ENCODE measurements at regions not wholly inside any gene's neighbourhood (a gene's known extent, or its start where the extent isn't known, plus 50 kb on each side); places are given as distances from the start of the nearest gene placed in this dataset.

DNA sequence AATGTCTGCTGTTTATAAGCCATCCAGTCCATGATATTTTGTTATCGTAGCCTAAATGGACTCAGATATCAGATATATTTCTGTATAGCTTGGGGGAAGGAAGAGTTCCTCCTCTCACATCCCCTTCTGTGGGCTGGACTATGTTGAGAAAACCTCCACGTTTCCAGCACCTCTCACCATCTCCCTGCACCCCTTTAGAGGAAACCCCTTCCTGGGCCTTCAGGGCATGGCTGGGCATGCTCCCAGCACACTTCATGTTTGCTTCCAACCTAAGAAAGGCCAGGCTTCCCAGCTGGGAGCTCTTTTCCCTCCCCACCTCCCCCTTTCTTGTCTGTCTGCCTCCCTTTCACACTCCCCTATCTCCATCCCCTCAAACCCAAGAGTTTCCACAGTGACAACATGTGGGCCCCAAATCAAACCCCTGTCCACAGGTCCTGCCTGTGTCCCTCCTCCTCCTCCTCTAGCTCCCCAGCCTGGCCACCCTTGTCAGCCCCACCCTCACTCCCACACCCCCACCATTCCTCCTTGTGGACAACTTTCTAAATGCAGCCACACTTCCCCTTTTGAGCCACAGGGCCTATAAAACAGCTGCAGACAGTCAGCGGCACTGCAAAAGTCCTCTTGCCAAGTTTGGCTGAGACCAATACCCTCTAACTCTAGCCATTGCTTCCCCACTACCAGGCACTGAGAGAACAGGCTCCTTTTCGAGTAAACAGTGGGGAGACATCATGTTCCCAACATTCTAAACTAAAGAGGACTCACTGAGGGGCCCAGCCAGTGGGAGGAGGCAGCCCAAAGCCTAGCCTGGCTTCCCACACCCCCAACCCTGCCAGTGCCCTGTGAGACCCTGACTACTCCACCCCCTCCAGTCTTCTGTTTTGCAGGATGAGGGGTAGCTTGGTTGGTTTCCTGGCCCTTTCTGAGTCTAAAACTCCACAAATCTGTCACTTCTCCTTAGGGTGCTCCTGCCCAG, 120.5 kb downstream of the ZFP36L2 start:
- no peak for DNase-seq

DNA sequence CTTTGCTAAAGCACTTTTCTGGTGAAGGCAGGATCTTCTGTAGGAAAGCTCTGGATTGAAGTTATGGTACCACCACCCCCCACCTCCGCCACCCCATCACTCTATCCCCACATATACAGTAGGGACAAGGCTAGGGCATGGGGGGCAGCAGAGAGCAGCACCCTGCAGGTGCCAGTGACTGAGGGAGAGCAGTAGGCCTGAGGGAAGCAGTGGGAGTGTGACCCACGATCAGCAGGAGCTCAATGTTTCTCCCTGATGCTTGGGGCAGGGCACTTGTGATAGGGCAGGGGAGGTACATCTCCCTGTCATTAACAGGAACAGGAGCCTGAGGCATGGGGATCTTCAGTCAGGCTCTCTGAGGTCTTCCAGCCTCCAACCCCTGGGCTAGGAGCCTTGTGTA, 121.6 kb downstream of the ZFP36L2 start:
- no peak for DNase-seq

DNA sequence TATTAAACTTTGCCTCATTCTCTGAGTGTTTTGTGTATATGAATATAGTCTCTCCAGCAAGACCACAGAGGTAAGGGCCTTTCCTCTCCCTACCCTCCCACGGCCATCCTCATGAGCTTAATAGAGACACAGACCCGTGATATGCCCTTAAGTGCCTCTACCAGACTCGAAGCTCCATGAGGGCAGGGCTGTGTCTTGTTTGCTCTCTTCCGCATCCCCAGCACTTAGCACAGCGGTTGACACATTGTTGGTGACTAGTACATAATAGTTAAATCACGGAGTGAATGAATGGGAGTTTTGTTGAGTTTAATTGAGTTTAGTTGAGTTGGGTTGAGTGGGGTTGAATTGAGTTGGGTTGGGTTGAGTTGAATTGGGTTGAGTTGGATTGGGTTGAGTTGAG, 122.3 kb downstream of the ZFP36L2 start:
- DNase-seq, result no peak

DNA sequence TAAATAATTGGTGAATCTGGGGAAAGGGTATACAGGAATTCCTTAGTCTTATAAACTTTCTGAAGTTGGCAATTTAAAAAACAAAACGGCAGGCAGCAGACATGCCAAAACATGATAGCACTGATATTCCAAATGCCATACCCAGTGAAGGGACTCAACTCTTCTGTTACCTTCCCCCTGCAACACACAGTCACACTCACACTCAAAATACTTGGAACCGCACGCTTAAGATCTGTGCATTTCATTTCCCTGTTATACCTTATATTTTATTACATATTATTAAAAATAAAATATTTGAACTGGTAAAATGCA, 123.4 kb downstream of the ZFP36L2 start:
- DNase-seq, result no peak

DNA sequence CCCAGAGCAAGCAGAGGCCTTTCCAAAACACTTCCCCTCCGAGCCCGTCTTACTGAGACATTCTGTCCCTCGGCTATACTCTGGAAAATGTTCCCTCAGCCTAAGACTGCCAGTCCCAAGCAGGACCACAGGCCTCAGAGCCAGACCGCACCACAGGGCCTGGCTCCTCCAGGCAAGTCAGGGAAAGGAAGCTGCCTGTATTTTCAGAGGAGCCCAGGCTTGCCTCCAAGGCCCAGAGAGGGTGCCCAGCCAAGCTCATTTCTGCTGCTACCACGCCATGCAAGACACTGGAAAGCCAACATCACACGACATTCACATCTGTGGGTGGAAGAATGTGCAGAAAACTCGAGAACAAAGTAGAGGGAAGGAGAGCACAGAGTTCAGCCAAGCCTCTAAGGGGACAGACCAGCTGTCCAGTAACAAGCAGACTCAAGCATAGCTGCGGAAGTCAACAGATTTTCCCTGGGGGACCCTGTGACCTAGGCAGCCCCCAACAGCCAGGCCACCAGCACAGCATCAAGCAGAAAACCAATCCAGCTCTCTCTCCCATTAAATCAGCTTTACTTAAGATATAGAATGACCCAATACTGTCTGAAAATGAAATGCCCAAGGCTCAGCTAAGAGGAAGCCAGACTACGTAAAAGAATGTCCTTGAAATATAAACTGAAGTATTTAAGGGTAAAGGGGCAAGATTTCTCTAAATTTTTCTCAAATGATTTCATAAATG, 123.9 kb downstream of the ZFP36L2 start:
- no peak for DNase-seq

DNA sequence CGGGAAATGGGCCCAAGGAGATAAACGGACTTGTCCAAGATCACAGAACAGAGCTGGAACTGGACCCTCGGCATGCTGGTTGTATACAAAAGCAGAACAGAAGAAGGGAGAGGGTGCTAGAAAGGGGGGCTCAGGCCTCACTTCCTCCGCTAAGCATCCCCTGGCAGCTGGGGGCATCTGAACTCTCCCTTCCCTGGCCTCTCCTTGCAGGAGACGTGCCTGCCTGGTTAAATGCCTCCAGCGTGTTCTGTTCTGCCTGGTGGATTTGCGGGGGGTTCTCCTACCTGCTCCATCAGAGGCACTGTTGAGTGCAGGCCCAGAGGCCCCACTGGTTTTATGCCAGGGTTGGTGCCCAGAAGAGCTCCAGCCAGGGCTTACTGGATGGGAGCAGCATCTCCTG, 124.7 kb downstream of the ZFP36L2 start:
- DNase-seq, result no peak

DNA sequence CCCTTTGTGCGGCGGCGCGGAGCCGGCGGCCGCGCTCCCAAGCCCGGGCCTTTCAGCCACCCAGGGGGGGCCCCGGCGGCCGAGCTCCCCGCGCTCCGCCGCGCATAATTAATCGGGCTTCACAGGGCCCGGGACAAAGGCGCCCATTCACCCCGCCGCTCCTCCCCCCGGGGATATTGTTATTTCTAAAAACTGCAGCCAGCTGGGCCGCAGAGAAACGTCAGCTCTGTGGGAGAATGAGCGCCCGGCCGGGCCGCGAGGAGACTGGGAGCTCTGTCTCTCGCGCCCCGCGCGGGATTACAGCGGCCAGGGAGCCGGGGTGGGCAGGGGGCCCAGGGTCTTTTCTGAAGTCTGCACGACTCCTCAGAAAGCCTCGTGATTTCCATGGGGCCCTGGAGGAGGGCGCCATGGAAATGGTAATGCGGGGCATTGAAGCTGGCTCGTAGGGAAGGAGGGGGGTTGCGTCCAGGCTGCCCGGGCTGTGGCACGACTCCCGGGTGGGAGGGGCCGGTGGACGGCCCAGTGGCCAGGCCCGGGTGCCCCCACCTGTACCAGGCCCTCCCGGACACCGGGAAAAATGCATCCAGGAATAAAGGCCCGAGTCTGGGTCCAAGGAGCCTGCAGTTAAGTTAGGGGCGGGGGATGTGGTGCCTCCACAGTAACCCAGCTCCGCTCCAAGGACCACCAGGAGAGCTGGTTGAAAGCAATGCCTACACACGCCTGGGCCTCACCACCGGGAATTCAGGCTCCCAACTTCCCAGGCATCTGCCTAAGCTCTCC, 125.3 kb downstream of the ZFP36L2 start:
- DNase-seq, result peak; percentile 10

DNA sequence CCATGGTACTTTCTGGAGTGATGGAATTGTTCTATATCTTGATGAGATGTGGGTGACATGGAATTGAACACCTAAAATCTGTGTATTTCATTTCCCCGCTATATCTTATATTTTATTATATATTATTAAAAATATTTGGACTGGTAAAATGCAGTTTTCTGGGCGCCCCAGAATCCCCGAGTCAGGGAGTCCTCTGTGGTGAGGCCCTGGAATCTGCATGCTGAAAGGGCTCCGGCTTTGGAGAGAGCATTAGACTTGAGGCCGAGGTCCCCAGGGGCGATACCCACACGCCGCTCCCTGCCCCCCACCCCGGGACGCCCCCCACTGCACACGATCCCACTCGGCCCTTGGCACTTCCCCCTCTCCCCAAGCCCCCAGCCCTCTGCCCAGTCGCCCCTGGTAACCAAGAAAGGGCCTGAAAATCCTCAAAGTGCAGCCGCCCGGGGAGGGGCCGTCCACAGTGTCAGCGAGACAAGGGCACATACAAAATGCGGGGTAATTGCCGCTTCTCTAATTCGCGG, 126.0 kb downstream of the ZFP36L2 start:
- no peak for DNase-seq

DNA sequence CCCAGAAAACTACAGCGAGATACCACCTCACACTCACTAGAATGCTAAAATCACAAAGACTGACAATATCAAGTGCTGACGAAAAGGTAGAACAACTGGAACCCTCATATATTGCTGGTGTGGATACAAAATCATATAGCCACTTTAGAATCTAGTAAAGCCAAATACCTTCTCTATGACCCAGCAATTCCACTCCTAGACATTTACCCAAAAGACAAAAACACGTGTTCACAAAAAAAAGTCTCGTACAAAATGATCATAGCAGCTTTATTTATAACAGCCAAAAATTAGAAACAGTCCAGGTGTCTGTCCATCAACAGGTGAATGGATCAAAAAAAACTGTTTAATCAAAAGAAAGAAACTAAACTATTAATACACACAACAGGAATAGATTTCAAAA, 126.6 kb downstream of the ZFP36L2 start:
- DNase-seq, result no peak

DNA sequence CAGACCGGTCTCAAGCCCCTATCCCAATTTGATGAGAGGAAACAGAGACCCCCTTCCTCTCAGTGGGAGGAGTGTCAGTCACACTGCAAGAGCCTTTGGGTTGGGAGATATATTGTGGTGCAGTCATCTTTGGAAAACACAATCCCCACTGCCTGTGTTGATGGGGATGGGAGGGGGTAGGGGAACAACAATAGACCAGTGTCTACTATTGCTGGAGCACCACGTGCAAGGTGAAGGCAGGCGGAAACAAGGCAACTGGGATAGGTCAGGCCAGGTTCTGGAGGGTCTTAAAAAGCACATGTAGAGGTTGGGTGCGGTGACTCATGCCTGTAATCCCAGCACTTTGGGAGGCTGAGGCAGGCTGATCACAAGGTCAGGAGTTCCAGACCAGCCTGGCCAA, 127.9 kb downstream of the ZFP36L2 start:
- no peak for DNase-seq

DNA sequence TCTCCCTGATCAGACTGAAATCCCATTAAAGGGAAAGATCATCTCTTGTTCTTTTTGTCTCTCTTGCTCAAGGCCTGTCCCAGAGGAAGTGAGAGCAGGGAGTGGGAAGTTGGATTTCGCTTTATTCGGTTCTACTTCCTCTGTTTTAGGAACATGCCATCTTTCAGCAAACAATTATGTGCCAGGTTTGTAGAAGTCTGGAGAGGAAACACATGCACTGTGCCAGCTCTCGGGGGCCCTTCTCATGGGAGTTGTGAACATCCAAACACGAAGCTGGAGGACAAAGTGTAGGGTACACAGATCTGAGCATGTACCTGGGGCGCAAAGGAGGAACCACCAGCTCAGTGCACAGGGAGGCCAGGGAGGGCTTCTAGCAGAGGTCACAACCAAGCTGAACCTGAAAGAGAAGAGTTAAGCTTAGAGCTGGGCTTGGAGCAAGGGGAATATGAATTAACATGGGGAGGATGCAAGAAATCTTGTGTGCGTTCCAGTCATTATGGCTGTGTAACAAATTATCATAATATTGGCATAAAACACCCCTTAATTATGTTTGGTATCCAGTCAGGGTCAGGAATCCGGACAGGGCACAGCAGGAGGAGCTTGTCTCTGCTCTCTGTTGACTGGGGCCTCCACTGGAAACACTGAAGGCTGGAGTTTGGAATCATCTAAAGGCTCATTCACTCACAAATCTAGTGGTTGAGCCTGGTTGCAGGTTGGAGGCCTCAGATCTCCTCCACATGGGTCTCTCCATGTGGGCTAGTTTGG, 128.6 kb downstream of the ZFP36L2 start:
- DNase-seq, result no peak

DNA sequence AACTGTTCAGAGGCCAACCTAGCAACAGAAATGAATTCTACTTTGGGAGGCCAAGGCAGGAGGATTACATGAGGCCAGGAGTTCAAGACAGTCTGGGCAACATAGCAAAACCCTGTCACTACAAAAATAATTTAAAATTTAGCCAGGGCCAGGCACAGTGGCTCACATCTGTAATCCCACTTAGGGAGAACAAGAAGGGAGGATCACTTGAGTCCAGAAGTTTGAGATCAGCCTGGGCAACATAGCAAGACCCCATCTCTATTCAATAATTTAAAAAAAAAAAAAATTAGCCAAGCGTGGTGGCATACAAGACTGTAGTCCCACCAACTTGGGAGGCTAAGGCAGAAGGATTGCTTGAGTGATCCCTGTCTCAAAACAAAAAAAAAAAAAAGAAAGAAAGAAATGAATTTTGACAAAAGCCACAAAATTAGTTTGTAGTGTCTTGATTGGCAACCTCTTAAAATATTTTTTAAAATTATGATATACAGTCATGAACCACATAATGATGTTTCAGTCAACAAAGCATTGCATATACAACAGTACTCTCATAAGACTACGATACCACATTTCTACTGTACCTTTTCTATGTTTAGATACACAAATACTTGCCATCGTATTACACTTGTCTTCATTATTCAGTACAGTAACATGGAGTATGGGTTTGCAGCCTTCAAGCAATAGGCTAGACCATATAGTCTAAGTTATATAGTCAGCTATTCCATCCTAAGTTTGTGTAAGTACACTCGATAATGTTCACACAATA, 130.7 kb downstream of the ZFP36L2 start:
- no peak for DNase-seq

DNA sequence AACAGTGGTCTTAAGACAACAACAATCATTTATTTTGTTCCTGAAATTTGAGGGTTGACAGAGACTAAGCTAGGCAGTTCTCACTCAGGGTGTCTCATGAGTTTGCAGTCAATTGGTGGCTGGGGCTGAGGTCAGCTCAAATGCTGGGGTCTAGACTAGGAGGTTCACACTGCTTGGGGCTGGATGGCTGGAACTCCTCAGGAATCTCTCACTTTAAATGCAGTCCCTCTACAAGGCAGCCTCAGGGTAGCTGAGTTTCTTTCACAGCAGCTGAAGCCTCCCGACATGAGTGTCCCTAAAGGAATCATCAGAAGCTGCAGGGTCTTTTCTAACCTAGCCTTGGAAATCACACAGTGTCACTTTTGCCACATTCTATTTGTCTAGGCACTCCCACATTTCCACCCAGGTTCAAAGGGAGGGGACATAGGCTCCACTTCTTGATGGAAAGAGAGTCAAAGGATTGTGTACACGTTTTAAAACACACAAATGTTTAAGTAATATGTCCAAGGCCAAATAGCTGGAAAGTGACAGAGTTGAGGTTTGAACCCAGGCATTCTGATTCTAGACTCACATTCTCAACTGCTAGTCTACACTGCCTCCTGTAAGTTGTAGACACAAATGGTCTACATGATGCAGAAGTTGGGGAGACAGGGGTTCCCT, 133.8 kb downstream of the ZFP36L2 start:
- no peak for DNase-seq

DNA sequence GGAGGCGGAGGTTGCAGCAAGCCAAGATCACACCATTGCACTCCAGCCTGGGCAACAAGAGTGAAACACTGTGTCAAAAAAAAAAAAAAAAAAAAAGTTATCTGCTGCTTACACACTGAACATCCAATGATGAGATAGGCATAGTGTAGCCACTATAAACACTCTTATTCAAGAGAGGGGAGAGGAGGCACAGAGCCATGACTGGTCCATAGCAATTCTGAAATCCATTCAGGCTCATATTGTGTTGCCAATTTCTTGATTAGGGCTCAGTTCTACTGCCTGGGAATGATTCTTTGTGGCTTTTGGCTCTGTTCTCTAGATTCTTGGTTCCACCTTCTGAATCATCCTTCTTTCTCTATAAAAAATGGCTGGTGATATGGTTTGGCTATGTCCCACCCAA, 136.1 kb downstream of the ZFP36L2 start:
- DNase-seq, result no peak

DNA sequence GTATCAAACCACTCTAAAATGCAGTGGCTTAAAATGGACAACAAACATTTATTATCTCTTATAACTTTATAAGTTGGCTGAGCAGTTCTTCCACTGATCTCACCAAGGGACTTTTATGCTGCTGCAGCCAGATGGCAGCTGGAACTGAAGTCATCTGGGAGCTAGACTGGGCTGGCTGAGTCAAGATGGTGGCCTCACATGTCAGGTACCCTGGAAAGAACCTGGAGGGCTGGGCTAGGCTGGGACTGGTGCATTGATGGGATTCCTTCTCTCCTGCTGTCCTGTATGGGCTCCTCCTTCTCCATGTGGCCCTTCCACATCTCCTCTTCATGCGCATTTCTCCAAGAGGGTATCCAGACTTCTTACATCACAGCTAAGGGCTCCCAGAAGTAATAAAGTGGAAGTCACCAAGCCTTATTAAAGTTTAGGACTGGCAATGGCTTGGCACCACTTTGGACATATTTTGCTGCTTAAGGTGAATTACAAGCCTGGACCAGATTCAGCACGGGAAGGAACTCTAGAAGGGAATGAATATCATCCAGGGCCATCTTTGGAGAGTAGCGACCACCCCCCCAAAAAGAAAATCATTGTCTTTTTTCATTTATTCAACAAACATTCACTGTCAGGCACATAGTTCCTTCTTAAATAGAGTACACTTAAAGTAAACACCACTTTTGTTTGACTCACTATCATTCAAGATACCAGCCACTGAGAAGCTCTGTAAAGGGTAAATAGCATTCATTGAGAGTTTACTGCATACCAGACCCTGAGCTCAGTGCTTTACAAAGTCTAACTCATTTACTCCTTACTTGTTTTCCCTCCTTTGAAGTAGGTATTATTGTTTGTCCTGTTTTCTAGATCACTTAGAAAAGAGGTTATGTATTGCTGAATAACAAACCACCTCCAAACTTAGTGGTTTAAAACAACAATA, 138.0 kb downstream of the ZFP36L2 start:
- no peak for DNase-seq

DNA sequence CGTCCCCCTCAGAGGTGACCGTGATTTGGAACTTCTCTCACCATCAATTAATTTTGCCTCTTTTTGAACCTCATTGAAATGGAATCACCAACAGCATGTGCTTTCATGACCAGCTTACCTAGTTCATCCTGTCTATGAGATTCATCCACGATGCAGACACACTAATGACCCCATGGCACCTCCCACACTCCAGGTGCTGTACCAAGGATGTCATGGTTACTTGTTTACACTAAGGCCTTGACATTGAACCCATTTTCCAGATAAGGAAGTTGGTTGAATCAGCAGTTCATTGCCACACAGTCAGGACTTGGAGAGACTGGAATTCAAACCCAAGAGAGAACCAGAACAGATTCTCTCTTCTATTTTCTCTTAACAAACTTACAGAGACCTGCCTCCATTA, 139.0 kb downstream of the ZFP36L2 start:
- no peak for DNase-seq

DNA sequence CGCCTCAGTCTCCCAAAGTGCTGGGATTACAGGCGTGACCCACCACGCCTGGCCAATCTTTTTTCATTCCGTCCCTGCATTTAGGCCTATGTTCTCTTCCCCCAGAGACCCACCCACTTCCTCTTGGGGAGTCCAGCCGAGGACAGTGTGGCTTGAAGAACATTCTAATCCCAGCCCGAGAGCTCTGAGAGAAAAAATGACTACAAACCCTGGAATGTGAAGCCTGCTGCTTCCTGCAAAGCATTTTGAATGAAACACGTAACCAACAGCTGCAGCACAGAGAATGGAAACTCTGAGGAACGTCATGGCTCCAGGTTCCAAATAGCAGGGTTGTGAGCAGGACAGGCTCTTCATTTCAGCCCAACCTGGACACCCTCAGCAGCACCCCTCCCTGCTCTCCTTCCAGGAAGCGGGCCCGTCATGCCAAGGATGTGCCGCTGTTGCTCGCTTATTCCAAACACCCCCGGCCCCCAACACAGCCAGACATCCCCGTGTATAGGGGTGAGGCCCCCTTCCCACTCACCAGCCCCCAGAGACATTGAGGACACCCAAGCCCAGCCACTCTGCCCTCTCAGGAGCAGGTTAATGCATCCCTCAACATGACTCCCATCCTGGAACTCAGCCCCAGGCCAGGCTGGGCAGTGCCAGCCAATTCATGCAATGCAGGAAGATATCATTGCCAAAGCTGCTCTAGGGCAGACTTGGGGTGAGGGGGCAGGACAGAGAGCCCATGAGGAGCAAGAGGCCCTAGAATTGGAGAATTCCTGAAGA, 139.8 kb downstream of the ZFP36L2 start:
- DNase-seq, result no peak

DNA sequence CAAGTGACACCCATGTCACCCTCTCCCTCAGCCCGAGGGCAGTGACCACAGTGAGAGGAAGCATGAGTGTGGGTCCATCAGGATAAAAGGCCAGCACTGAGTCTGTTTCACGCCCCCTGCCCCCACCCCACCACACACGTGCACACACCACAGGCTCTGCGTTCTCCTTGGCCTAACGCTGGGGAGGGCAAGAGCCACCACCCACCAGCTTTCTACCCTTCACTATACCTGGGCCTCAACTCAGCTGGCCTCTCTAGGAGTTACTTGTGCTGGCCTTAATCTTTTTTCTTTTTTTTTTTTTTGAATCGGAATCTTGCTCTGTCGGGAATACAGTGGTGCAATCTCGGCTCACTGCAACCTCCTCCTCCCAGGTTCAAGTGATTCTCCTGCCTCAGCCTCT, 140.5 kb downstream of the ZFP36L2 start:
- no peak for DNase-seq

DNA sequence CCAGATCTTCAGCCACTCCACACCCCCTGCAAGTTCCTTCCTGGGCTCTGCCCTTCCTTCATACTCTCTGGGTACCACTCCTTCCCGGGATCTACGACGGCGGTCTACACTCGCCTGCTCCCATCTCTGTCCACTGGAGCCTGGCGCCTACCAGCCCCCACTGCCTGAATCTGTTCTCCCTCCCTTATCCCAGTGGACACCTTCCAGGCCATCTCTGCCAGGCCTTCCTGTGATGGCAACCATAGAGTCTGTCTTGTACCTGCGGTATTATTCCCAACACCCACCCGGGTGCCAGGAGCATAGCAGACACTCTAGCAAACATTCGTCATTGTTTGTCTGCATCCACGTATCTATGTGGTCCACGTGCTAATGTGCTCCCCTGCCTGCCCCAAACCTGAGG, 140.9 kb downstream of the ZFP36L2 start:
- DNase-seq, result no peak

All from activated gamma-delta T cell (primary cell).